ENCODE measurements at regions not wholly inside any gene's neighbourhood (a gene's known extent, or its start where the extent isn't known, plus 50 kb on each side); places are given as distances from the start of the nearest gene placed in this dataset.

DNA sequence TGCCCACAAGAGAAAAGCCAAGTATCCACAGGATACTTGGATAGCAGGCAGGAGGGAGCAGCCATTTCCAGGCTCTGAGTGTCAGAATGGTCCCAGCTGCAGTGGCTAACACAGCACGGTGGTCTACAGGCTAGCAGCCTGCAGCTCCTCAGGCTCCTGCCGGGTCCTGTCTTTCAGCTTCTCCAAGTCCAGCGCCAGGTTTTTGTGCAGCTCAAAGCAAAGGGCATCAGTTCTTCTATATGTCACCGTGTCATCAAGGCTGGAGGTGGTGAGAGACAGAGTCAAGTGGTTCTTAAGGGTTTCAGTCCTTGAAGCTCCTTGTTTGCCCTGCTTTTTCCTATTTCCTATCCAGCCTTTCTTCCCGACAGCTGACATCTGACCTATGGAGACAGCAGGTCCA is 188.6 kb downstream of the NUFIP1 start:
- TF ChIP-seq, protein P1, sequence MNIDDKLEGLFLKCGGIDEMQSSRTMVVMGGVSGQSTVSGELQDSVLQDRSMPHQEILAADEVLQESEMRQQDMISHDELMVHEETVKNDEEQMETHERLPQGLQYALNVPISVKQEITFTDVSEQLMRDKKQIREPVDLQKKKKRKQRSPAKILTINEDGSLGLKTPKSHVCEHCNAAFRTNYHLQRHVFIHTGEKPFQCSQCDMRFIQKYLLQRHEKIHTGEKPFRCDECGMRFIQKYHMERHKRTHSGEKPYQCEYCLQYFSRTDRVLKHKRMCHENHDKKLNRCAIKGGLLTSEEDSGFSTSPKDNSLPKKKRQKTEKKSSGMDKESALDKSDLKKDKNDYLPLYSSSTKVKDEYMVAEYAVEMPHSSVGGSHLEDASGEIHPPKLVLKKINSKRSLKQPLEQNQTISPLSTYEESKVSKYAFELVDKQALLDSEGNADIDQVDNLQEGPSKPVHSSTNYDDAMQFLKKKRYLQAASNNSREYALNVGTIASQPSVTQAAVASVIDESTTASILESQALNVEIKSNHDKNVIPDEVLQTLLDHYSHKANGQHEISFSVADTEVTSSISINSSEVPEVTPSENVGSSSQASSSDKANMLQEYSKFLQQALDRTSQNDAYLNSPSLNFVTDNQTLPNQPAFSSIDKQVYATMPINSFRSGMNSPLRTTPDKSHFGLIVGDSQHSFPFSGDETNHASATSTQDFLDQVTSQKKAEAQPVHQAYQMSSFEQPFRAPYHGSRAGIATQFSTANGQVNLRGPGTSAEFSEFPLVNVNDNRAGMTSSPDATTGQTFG (tag by site-specific recombination; IDR thresholded peaks at IDR 0.05; ENCODE audit: borderline replicate concordance), result no peak
- TF ChIP-seq YY2 (tag by site-specific recombination; IDR thresholded peaks at IDR 0.05), result no peak
- TF ChIP-seq ZBTB20 (tag by site-specific recombination; IDR thresholded peaks at IDR 0.05), result no peak
